ENCODE measurements at regions not wholly inside any gene's neighbourhood (a gene's known extent, or its start where the extent isn't known, plus 50 kb on each side); places are given as distances from the start of the nearest gene placed in this dataset.

DNA sequence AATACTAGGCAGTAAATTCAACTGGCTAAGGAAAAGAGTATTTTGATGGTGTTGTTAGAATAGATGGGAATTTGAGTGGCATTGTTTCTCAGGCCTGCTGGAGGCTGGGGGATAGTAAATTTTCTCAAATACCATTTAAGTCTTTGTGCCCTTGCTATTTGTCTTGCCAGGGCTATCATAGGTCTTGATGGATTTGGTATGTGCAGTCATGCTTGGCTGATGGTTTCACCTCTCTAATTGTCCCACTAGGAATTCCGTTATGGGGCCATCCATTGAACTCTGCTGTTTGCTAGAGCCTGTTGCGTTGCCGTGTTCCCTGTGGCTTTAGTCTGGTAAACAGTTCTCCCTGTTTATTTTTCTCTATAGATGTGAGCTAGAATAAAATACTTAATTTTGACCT lies 438.1 kb upstream of the FAM98A start:
- TF ChIP-seq FOXM1 (IDR thresholded peaks at IDR 0.05; ENCODE audit: low read depth), result no peak
- TF ChIP-seq RFX5 (IDR thresholded peaks at IDR 0.05; ENCODE audit: low read length), result no peak
- no peak for TF ChIP-seq NFIC (IDR thresholded peaks at IDR 0.05; ENCODE audit: borderline replicate concordance)
- TF ChIP-seq MXI1 (IDR thresholded peaks at IDR 0.05; ENCODE audit: low read depth, low read length), result no peak
- TF ChIP-seq, protein P1, sequence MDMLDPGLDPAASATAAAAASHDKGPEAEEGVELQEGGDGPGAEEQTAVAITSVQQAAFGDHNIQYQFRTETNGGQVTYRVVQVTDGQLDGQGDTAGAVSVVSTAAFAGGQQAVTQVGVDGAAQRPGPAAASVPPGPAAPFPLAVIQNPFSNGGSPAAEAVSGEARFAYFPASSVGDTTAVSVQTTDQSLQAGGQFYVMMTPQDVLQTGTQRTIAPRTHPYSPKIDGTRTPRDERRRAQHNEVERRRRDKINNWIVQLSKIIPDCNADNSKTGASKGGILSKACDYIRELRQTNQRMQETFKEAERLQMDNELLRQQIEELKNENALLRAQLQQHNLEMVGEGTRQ (IDR thresholded peaks at IDR 0.05; ENCODE audit: borderline replicate concordance, low read depth, low read length), result no peak
- TF ChIP-seq GATA2 (CRISPR knock-in tag; IDR thresholded peaks at IDR 0.05), result no peak
- TF ChIP-seq, protein P2, sequence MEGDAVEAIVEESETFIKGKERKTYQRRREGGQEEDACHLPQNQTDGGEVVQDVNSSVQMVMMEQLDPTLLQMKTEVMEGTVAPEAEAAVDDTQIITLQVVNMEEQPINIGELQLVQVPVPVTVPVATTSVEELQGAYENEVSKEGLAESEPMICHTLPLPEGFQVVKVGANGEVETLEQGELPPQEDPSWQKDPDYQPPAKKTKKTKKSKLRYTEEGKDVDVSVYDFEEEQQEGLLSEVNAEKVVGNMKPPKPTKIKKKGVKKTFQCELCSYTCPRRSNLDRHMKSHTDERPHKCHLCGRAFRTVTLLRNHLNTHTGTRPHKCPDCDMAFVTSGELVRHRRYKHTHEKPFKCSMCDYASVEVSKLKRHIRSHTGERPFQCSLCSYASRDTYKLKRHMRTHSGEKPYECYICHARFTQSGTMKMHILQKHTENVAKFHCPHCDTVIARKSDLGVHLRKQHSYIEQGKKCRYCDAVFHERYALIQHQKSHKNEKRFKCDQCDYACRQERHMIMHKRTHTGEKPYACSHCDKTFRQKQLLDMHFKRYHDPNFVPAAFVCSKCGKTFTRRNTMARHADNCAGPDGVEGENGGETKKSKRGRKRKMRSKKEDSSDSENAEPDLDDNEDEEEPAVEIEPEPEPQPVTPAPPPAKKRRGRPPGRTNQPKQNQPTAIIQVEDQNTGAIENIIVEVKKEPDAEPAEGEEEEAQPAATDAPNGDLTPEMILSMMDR (IDR thresholded peaks at IDR 0.05), result no peak
- no peak for TF ChIP-seq SIN3A (IDR thresholded peaks at IDR 0.05; ENCODE audit: borderline replicate concordance, low read depth, low read length)
- TF ChIP-seq CHD2 (IDR thresholded peaks at IDR 0.05; ENCODE audit: low read length, partially characterized antibody), result no peak
- TF ChIP-seq TEAD4 (IDR thresholded peaks at IDR 0.05; ENCODE audit: borderline replicate concordance, insufficient read depth), result no peak
- TF ChIP-seq, protein P3, sequence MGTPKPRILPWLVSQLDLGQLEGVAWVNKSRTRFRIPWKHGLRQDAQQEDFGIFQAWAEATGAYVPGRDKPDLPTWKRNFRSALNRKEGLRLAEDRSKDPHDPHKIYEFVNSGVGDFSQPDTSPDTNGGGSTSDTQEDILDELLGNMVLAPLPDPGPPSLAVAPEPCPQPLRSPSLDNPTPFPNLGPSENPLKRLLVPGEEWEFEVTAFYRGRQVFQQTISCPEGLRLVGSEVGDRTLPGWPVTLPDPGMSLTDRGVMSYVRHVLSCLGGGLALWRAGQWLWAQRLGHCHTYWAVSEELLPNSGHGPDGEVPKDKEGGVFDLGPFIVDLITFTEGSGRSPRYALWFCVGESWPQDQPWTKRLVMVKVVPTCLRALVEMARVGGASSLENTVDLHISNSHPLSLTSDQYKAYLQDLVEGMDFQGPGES (IDR thresholded peaks at IDR 0.05; ENCODE audit: low read depth, low read length), result no peak
- no peak overlapping the region for H3K4me3 ChIP-seq (ENCODE audit: low read depth in 2 of 2, low read length in 1 of 2)
- H4K20me1 ChIP-seq (ENCODE audit: insufficient read depth), result no peaks in the 10 kb centered on the region
- H3K27ac ChIP-seq (ENCODE audit: low read depth in 2 of 2, low read length in 1 of 2), result no peak overlapping the region
- H2AFZ ChIP-seq (ENCODE audit: low read depth), result no peak overlapping the region
- WGBS (ENCODE audit: low lambda C conversion rate), result 11% methylated on average over 3 of the region's 3 CpGs
- H3F3A ChIP-seq (replicated peaks; ENCODE audit: insufficient read depth), result no peaks in the 10 kb centered on the region
- H3K4me1 ChIP-seq (ENCODE audit: control insufficient read depth in 1 of 2, insufficient read depth in 2 of 2, low read depth in 1 of 2, low read length in 1 of 2), result no peaks in the 10 kb centered on the region
- no peaks in the 10 kb centered on the region for H3K79me2 ChIP-seq (ENCODE audit: insufficient read depth)
- ChIA-PET CTCF (interaction anchor here (0.6 kb wide), 1 partner anchor 533 kb away, joined by 3 read pairs; no protein-coding TSS in a partner anchor), POLR2A (no interaction called here)
- no peak for DNase-seq
- H3K9me3 ChIP-seq, result no peaks in the 10 kb centered on the region
- H3K36me3 ChIP-seq (replicated peaks in 1 of 2; ENCODE audit: control insufficient read depth in 1 of 2, insufficient read depth in 2 of 2, low read length in 1 of 2), result no peaks in the 10 kb centered on the region
- H3K9ac ChIP-seq, result no peak overlapping the region
- no peak overlapping the region for H3K4me2 ChIP-seq
- H3K27me3 ChIP-seq (ENCODE audit: insufficient read depth), result no peaks in the 10 kb centered on the region
- no peaks in the 10 kb centered on the region for H3K9me2 ChIP-seq

DNA sequence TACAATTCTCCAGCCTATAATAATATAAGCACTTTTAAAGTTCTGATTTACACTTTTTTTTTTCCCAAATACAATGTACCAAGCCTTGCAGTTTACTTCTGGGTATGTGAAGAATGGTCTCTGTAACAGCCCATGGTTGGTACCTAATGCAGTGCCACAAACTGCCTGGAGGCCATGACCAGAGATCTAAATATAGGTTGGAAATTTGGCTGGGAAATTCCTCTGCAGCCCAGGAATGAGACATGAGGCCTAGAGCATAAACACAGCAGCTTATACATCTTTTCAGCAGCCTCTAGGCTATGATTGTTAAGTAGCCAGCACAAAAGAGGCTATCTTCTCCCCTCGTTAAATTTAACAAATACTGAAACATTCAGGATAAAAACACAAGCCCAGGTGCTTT lies 432.0 kb upstream of the FAM98A start:
- H3K9ac ChIP-seq, result no peak overlapping the region
- no peaks in the 10 kb centered on the region for H3K4me1 ChIP-seq (ENCODE audit: control insufficient read depth in 1 of 2, insufficient read depth in 2 of 2, low read depth in 1 of 2, low read length in 1 of 2)
- H3K36me3 ChIP-seq (replicated peaks in 1 of 2; ENCODE audit: control insufficient read depth in 1 of 2, insufficient read depth in 2 of 2, low read length in 1 of 2), result no peaks in the 10 kb centered on the region
- no peak overlapping the region for H3K4me2 ChIP-seq
- H3K27me3 ChIP-seq (ENCODE audit: insufficient read depth), result no peaks in the 10 kb centered on the region
- no peaks in the 10 kb centered on the region for H3K79me2 ChIP-seq (ENCODE audit: insufficient read depth)
- CTCF ChIA-PET, result no interaction called here
- DNase-seq, result no peak
- WGBS (ENCODE audit: low lambda C conversion rate), result 0% methylated on average over 1 of the region's 1 CpG
- H2AFZ ChIP-seq (ENCODE audit: low read depth), result no peak overlapping the region
- POLR2A ChIA-PET, result no interaction called here
- no peak for TF ChIP-seq RAD21 (IDR thresholded peaks at IDR 0.05; ENCODE audit: low read length)
- no peak for TF ChIP-seq FOXJ3 (CRISPR knock-in tag; IDR thresholded peaks at IDR 0.05)
- TF ChIP-seq RFX5 (IDR thresholded peaks at IDR 0.05; ENCODE audit: low read length), result no peak
- TF ChIP-seq TCF12 (IDR thresholded peaks at IDR 0.05), result no peak
- TF ChIP-seq, protein P4, sequence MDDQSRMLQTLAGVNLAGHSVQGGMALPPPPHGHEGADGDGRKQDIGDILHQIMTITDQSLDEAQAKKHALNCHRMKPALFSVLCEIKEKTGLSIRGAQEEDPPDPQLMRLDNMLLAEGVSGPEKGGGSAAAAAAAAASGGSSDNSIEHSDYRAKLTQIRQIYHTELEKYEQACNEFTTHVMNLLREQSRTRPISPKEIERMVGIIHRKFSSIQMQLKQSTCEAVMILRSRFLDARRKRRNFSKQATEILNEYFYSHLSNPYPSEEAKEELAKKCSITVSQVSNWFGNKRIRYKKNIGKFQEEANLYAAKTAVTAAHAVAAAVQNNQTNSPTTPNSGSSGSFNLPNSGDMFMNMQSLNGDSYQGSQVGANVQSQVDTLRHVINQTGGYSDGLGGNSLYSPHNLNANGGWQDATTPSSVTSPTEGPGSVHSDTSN (IDR thresholded peaks at IDR 0.05), result no peak
- no peak for TF ChIP-seq NRF1 (IDR thresholded peaks at IDR 0.05; ENCODE audit: low read depth, low read length)
- TF ChIP-seq EP300 (IDR thresholded peaks at IDR 0.05; ENCODE audit: borderline replicate concordance in 1 of 2, low read depth in 1 of 2, low read length in 1 of 2), result no peak
- no peak for TF ChIP-seq TEAD4 (IDR thresholded peaks at IDR 0.05; ENCODE audit: borderline replicate concordance, insufficient read depth)
- H4K20me1 ChIP-seq (ENCODE audit: insufficient read depth), result no peaks in the 10 kb centered on the region
- H3F3A ChIP-seq (replicated peaks; ENCODE audit: insufficient read depth), result no peaks in the 10 kb centered on the region
- H3K9me3 ChIP-seq, result no peaks in the 10 kb centered on the region
- no peak overlapping the region for H3K4me3 ChIP-seq (ENCODE audit: low read depth in 2 of 2, low read length in 1 of 2)
- no peaks in the 10 kb centered on the region for H3K9me2 ChIP-seq
- no peak overlapping the region for H3K27ac ChIP-seq (ENCODE audit: low read depth in 2 of 2, low read length in 1 of 2)

Data from SK-N-SH (cell line).